ENCODE measurements at regions not wholly inside any gene's neighbourhood (a gene's known extent, or its start where the extent isn't known, plus 50 kb on each side); places are given as distances from the start of the nearest gene placed in this dataset.
"Not testable (repeated sequence)": the region's sequence is repeated elsewhere in the genome, so short reads cannot be mapped to it uniquely, and the experiment has no call there.

DNA sequence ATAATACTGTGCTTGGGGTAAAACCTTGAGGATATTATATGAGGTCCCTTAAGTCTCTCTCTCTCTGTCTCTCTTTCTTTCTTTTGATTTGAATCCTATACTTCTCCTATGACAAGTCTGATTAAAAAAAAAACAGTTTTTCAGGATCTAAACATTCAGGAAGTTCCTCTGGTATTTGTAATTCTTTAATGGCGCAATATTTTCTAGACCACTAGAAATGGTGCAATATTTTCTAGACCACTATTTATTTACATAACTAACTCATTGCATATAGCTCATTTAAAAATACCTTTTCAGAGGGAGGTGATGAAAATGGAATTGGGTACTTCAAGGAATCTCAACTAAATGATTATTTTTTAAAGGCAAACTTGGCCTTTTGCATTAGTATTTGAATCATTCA lies 1235.3 kb downstream of the GATA3 start:
- no peak for DNase-seq

DNA sequence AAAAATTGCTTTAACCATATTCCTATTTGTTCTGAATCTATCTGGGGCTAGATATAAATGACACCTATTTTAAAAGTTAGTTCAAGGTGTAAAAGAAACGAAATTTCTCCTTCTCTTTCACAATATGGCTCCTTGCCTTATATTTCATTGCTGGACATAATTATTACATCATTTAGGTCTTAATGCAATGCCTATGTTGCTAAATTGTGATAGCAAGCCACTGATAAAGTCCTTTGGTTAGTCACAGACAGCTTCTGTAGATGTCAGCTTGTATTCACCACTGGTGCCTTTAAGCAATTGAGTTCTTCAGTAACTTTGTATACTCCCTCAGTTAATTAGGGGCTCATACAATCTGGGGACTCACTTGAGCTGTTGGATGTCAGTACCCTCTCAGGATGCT lies 1236.6 kb downstream of the GATA3 start:
- no peak for DNase-seq

DNA sequence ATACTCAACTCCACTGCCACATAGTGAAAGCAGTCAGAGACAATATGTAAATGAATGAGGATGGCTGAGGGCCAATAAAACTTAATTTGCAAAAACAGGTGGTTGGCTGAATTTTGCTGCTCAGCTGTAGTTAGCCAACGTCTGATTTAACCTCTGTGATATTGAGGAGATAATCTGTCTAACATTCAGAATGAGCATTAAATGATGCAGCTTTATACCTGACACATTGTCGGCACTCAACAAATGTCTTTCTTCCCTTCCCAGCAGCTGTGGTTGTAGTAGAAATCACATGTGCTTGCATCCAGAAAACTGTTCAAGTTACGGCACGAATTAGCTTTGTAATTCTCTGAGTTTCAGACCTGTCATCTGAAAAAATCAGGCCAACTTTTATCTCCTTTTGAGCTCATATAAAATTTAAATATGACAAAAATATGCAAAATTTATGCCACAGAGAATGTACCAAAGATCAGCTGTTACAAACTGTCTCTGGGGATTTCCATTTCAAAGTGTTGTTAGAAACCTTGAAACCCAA lies 1239.7 kb downstream of the GATA3 start:
- DNase-seq, result peak; percentile 4

DNA sequence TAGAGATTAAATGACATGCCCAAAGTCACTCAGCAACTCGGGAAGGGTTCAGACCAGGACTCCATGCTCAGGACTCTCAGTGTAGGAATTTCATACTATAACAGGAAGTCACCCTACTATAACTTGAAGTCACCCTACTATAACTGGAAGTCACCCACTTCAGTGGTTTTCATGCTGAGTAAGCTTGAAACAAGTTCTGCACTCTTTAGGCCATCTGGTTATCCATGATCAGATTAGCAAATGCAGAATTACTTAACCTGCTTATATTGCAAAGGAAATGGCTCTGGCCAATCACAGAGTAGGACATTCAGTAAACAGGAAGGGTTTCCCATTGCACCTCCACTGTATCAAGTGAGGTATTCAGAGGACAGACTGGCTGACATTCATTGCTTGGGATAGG lies 1240.4 kb downstream of the GATA3 start:
- DNase-seq, result no peak

DNA sequence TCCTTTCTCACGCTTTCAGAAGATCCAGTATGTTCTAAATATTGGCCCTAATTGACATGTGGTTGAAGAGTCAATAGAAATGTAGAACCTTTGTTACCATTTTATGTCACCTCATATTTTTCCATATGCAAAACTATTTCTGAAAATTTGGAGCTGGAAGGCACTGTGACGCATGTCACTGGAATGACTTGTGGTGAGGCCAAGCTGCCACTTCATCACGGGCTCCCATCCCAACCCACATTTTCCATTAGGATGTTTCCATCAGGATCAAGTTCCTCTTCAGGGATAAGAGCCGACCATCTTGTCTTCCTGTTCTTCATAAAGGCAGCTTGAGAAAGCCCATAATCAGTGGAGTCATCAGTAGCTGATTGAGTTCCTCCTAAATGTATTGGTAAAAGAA lies 1241.7 kb downstream of the GATA3 start:
- no peak for DNase-seq

DNA sequence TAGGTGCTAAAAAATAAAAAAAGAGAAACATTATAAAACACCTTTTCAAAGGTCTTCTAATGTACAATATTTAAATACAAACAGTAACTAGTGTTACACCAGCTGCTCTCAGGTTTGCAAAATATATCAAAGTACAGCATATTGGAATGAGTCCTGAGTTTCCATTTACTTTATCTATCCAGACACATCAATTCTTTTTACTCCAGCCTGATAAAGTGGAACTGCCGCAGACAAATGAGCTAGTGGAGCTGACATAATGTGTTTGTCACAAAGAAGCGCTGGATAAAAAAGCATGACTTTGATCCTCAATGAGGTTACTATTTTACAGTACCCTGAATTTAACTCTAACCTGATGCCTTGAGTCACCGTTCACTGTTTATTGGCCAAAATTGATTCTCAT lies 1243.1 kb downstream of the GATA3 start:
- no peak for DNase-seq

DNA sequence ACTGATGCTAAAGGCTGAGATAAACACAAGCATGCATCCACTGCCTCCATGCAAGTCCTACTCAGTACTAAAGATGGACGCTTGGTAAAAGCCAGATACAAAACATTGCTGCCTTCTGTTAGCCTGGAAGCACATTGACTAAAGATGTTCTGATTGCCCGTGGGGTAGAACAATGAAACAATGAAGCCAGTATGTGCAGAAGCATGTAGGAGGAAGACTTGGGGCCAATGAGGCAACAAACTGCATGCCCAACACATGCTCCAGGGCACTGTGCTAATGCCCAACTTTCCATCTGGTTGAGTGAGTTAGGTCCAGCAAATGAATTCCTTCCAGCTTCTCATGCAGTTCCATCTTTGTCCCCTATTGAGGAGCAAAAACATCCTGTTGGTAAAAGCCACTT lies 1245.5 kb downstream of the GATA3 start:
- no peak for DNase-seq

DNA sequence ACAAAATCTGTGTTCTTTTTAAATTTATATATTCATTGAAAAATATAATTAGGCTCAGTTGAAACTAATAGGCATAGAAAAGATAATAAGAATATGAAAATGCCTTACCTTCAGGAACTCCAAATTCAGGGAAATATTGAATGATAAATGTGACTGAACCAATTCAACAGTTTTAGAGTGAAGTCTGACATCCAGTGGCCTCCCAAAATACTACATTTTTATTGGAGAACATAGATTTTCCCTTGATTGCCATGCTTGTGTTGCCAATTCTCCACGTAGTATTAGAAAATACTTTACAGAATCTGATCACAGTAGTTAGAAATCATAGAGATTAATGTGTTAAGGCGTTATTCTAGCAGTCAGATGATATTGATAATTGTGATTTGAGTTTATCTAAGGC lies 1246.7 kb downstream of the GATA3 start:
- DNase-seq, result no peak

DNA sequence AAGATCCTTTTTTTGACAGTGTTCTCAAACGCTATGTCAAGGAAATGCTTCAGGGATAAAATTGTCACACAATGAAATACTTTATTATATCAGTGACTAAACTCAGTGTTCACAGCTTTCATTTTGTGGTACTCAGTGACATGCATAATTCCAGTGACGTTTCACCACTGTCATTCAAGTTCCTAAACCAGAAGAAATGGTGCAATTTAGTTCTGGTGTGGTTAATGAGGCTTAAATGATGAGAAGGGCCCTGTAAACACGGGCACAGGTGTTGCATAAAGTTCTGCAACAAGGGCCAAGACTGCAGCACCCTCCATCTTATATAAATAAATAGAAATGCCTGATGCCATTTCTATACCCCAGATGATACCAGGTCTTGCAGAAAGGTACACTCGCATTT lies 1247.1 kb downstream of the GATA3 start:
- DNase-seq, result no peak

DNA sequence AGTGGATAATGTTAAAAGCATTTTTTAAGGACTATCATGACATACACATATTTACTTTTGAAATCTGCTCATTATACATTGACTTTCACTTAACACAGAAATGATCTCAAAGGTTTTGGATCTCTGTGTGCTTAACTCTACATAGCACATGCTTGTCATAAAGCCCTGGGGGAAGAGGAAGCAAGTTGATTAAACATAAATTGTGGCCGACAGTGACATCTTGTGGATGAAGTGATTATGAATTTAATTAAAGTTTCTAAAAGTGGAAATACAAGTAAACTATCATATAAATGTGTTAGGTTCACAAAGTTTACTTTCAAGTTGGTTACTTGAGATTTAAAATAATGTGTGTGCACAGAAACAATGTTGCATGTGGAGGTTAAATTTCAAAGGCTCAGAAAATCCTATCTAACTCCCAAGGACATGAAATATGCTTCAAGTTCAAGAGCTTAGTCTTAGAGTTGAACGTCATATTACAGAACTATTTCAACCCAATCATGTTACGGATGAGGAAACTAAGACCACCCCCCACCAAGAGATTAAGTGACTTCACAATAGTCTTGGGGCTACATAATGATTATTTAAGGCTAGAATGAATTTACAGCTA lies 1247.8 kb downstream of the GATA3 start:
- peak; percentile 33 for DNase-seq

DNA sequence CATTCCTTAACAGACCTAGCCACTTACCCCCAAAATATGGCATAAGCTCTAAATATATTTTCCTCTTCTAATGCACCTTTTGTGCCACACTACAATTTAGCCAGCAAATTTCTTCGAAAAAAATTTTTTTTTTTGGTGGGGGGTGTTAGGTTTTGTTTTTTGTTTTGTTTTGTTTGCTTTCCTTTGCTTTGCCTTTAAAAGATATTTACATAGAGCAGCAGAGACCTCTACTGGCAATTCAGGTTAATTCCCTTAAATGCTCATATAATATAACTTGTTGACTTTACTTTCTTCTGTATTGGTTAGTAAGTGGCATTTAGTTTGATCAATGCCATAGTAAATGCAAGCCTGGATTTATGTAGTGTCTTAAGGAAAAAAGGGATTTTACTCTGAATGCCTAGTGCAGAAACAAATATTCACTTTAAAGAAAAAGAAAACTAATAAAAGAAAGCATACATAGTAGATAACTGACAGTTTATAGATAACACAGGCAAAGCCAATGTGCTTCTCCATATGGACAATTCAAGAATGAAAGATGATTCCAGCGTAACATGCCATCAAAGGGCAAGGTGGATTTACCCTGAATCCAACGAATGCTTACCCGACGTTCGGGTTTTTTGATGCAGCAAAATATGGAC lies 1250.6 kb downstream of the GATA3 start:
- DNase-seq, result peak; percentile 5

DNA sequence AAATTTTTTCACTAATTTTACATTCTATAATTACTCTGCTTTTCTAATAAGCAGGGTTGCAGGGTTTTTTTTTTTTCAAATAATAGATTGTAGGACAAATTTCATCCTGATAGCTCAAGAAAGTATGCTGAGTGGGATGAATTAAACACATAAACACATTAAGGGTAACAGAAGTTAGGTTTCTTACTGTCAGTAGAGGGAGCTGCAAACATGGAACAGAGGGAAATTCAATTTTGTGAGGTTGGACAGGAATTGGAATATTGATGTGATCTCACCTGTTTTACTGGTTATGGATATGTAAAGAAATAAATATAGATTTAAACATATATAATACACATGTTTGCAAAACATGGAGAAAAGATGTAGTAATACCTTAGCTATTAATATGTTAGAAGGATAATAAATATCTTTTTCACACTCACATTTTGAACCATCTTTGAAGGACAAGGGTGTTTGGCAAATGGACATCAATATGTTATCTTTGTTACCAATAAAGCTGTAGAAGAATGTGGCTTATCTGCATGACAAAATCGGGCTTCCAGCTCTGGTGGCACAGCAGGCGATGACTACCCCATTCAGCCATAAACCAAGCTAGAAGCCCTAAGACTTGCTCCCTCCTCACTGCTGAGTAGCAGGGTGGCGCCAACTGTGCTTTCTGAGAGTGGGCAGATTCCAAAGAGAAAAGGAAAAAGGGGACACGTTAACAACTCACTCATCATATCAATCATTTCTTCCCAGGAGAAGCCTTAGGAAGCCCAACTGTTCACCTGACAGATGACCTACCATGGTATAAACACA lies 1257.4 kb downstream of the GATA3 start:
- DNase-seq, result no peak

DNA sequence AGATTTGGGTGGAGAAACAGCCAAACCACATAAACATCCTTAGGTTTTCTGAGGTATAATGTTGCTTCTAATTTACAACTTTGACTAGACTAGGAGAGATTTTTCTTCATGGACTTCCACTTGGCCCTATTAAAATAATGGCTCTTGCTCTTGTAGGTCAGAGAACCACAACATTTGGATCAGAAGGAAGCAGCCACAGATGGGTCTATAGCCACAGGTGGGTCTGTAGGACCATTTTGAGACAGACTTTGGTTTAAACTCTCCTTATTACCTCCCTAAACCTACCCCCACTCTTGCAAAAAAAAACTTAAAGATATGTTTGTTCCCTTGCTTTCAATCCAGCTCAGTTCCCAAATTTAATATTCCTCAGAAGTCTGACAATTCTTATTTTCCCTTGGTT lies 1260.8 kb downstream of the GATA3 start:
- DNase-seq, result no peak

DNA sequence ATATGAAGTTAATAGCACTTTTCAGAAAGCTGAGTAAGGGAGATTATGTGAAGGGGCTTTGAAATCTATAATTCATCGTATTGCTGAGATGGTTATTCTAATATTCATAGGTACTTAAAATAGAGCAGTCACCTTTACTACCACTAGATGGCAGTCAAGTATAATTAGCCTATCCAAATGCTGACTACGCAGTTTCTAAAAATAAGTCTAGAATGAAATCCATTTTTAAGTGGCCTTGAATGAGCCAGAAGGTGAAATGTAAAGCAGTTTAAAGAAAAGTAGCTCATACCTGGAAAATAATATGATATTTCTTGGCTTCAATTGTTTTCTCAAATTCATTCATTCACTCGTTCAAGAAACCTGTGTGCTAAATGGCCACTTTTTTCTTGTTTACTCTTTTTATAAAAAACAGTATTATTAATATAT lies 1277.1 kb downstream of the GATA3 start:
- peak; percentile 66 for DNase-seq

DNA sequence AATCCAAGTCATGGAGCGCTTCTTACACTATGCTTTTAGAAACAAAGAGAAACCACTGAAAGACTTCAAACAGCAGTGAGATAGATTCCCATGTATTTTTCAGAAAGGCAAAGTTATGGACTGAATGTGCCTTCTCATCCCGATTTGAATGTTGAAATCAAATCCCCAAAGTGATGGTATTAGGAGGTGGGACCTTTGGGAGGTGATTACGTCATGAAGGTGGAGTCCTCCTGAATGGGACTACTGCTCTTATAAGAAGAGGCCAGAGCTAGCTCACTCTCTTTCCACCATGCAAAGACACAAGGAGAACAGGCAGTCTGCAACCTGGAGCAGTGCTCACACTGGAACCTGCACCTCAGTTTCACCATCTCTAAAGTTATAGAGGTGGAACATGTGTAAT lies 1279.8 kb downstream of the GATA3 start:
- no peak for DNase-seq

DNA sequence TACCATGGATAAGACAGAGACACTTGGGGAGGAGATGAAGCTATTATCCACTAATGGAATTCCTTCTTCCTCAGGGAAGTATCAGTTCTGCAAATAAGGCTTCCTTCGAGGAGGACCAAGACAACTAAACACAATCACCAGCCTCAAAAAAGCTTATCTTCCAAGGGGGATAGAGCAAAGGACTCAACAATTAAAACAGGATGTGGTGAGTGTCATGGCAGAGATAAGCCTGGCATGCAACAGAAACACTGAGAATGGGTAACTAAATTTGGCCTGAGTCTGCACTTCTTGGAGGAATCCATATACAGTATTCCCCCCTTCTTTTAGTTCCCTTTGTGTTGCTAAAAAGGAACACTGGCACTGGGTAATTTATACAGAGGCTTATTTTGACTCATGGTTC lies 1285.2 kb downstream of the GATA3 start:
- DNase-seq, result no peak

DNA sequence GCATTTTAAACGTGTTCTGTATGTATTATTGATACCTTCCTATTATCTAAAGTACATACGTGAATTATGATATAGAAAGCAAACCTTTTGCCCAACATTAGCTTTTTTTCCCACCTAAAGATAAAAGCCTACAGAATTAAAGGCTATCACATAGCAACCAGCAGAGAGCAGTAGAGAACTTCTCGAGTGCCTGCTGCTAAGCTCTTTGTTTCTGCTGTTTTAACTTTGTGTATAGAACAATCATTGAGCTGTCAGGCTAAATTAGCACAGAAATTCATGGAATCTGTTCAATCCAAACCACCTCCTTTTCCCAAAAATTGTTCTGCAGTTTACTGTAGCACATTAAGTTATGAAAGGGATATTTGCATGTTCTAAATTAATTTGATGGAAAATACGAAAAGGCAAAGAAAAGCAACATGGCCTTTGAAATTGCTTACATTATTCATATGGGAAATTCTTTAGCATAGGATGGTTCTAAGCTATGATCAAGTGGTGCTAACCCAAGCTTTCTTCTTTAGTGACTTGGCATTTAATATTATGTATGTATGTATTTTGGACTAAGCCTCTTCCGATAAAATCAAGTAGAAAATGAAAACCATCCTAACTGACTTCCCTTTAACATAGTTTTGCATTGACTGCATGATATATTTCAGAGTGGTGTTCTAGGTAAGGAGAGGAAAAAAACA lies 1288.5 kb downstream of the GATA3 start:
- peak; percentile 33 for DNase-seq

DNA sequence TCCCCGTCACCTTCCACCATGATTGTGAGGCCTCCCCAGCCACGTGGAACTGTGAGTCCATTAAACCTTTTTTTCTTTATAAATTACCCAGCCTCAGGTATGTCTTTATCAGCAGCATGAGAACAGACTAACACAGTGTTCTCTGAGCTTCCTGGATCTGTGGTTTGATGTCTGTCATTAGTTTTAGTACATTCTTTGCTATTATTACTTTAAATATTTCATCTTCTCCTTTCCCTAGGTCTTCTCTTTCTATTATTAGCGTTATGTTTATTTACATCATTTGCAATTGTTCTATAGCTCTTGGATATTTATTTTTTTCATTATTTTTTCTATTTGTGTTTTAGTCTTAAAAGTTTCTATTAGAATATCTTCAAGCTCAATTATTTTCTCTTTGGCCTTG lies 1293.4 kb downstream of the GATA3 start:
- not testable (repeated sequence) for DNase-seq

DNA sequence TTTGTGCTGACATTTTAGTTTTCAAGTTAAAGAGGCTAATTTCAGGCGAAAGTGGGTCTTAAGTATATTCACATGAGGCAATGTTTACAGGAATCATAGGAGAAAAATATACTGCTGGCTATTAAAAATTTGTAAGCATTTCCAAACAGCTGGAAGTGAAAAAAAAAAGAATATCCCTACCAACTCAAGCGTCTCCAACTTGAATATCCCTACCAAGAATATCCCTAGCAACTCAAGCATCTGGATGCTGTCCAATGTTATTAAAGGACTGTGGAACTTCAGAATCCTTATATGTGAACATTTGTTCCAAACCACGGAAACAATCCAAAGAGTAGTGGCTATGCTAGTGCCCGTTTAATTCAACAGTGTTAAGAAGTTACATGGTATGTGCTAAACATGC lies 1303.0 kb downstream of the GATA3 start:
- peak; percentile 82 for DNase-seq

DNA sequence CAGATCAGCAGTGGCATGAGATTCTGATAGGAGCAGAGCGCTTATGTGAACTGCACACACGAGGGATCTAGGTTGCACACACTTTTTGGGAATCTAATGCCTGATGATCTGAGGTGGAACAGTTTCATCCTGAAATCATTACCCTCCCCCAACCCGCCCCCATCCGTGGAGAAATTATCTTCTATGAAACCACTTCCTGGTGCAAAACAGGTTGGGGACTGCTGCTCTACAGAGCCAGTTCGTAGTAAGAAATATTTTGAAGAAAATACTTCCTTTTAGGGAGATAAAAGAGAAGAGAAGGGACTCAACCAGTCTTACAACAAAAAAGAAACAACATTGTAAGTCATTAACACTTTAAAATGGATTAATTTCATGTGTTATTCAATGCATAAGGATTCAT lies 1308.2 kb downstream of the GATA3 start:
- no peak for DNase-seq

DNA sequence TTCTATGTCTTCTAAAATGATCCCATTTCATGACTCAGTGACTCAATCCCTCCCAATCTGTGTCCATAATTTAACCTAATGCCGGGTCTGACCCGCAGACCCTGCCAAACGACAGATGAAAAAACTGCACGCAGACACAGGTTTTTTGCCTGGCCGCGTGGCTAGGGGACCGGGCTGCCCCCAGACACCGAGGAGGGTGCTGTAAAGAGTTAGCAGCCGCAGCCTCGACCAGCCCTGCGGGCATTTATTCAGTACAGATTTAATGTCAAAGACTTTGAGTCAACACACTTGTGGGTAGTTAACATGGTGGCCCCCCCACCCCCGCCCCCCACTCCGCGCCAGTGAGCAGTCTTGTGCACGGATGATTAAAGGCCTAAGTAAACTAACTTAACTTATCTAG lies 1324.7 kb downstream of the GATA3 start:
- DNase-seq, result no peak

DNA sequence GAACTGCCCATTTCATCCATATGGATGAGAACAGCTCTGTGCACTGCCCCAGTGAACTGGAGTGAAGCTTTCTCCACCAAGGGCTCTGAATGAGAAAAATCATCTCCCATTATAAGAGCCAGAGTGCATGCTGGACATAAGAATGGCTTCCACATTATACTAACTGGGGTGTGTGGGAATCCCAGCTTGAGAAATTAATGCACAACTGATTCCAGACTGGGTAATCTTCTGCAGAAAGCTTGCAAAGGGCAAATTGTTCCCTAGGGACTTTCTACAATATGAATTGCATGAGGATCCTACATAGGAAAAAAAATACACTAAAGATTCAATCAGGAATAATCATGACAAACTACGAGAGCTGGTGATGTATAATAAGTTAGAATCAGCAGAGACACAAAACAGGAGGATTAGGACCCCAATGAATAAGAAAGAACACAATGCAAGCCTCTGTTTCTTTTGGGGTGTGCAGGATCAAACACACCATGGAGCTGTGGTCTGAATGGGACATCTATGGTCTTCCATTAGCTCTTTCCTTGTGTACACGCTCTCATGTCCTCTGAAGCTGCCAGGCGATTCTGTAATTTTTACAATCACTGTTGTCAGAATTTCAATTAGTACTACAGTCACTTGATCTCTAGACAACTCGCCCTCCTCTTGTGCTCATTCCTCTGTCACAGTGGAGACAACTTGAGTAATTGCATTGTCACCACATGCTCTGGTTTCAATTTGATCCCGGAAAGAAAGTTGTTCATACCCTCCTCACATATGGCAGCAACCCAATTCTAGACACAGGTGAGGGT lies 1327.4 kb downstream of the GATA3 start:
- no peak for DNase-seq

Measured in muscle of arm (tissue), 1 donor.